A549 (cell line): ENCODE measurements at regions not wholly inside any gene's neighbourhood (a gene's known extent, or its start where the extent isn't known, plus 50 kb on each side); places are given as distances from the start of the nearest gene placed in this dataset.

Source experiments
- ATAC-seq, 2 experiments: fragments of 200-7000 bp in 1 of 2; fragments of >200 bp in 1 of 2; cut with Nextera tagmentation in 1 of 2; cut with Tn5 transposase in 1 of 2; 3 replicates each; pipeline versions ENCODE4 v1.8.0 to v1.9.1; 2018 to 2020; ENCODE audit warnings: mild to moderate bottlenecking in 1 of 2, moderate library complexity in 1 of 2
- CTCF ChIA-PET: fragments of 300-600 bp; sonication (Branson Sonifier 250); formaldehyde crosslinking; extraction: SDS; loops from one replicate; lab custom pipeline; 2021; ENCODE audit warnings: antibody characterized with exemption, inconsistent platforms; lab: Yijun Ruan, JAX
- POLR2A ChIA-PET: fragments of 350-600 bp; formaldehyde crosslinking; extraction: SDS; loops from one replicate; lab custom pipeline; 2021; ENCODE audit warnings: antibody characterized with exemption, inconsistent platforms; lab: Yijun Ruan, JAX
- DNase-seq, 2 experiments: peaks; one replicate each; pipeline versions ENCODE4 v3.0.0 to v3.0.0-alpha.2; 2011 to 2016; ENCODE audit warnings: low read depth in 1 of 2, low spot score in 1 of 2
- FAIRE-seq: peaks from 2 replicates; lab custom pipeline; 2011; peaks lifted over from hg19 to GRCh38; lab: Jason Lieb, UNC
- H3K27ac ChIP-seq, 2 experiments: fragments of >200 bp; sonication (Bioruptor Twin); formaldehyde crosslinking; 3 replicates each; pipeline ENCODE4 v1.5.1; 2016 to 2017
- H3K4me1 ChIP-seq: fragments of >200 bp; sonication (Bioruptor Twin); formaldehyde crosslinking; 3 replicates; pipeline ENCODE4 v1.6.1; 2016
- H3K4me2 ChIP-seq: fragments of >200 bp; sonication (Bioruptor Twin); formaldehyde crosslinking; 3 replicates; pipeline ENCODE4 v1.6.1; 2016
- H3K4me3 ChIP-seq: fragments of >200 bp; sonication (Bioruptor Twin); formaldehyde crosslinking; 3 replicates; pipeline ENCODE4 v1.5.1; 2016
- H3K9me3 ChIP-seq: fragments of >200 bp; sonication (Bioruptor Twin); formaldehyde crosslinking; 3 replicates; pipeline ENCODE4 v1.6.1; 2016
- BHLHE40 ChIP-seq: IDR thresholded peaks from 2 replicates; pipeline ENCODE4 v1.6.1; 2012; ENCODE audit warnings: low read depth, low read length, inconsistent platforms
- CBX2 ChIP-seq: fragments of 200-600 bp; sonication (generic); IDR thresholded peaks from 2 replicates; pipeline ENCODE4 v1.6.1; 2016; ENCODE audit warnings: low read depth, mild to moderate bottlenecking, borderline replicate concordance
- CHD2 ChIP-seq: fragments of 150-350 bp; IDR thresholded peaks from 2 replicates; pipeline ENCODE4 v1.6.1; 2014; ENCODE audit warnings: low read length; ENCODE audit not compliant: partially characterized antibody
- CTCF ChIP-seq: fragments of >200 bp; sonication (Bioruptor Twin); formaldehyde crosslinking; IDR thresholded peaks from 3 replicates; pipeline ENCODE4 v1.5.1; 2016
- E2F6 ChIP-seq: IDR thresholded peaks from 2 replicates; pipeline ENCODE4 v1.6.1; 2012; ENCODE audit warnings: low read depth, borderline replicate concordance
- EP300 ChIP-seq, 2 experiments: fragments of >200 bp; sonication (Bioruptor Twin); formaldehyde crosslinking; IDR thresholded peaks; 2 replicates in 1 of 2; 3 replicates in 1 of 2; pipeline ENCODE4 v1.6.1; 2016 to 2017
- FOSB ChIP-seq: fragments of 250-450 bp; sonication (Bioruptor Pico); IDR thresholded peaks from 2 replicates; pipeline ENCODE4 v1.5.0; 2020; ENCODE audit warnings: mild to moderate bottlenecking, moderate library complexity
- HDAC2 ChIP-seq: fragments of 200-600 bp; sonication (generic); IDR thresholded peaks from 2 replicates; pipeline ENCODE4 v1.6.1; 2016
- HES2 ChIP-seq: fragments of >200 bp; sonication (Bioruptor Twin); formaldehyde crosslinking; IDR thresholded peaks from 2 replicates; pipeline ENCODE4 v1.6.1; 2016
- HOXA7 ChIP-seq: fragments of 250-450 bp; sonication (Bioruptor Pico); IDR thresholded peaks from 2 replicates; pipeline ENCODE4 v1.5.0; 2020; ENCODE audit warnings: mild to moderate bottlenecking, moderate library complexity
- HOXB13 ChIP-seq: fragments of 250-450 bp; sonication (Bioruptor Pico); IDR thresholded peaks from 2 replicates; pipeline ENCODE4 v1.5.0; 2020; ENCODE audit warnings: low read depth, mild to moderate bottlenecking, moderate library complexity
- KDM5A ChIP-seq: fragments of 200-600 bp; sonication (generic); IDR thresholded peaks from 2 replicates; pipeline ENCODE4 v1.6.1; 2016; ENCODE audit warnings: antibody characterized with exemption, mild to moderate bottlenecking
- MAFK ChIP-seq: fragments of 450-650 bp; IDR thresholded peaks from 2 replicates; pipeline ENCODE4 v1.6.1; 2014; ENCODE audit not compliant: partially characterized antibody
- NPAS2 ChIP-seq: fragments of 250-450 bp; sonication (Bioruptor Pico); IDR thresholded peaks from 2 replicates; pipeline ENCODE4 v1.8.0; 2022; ENCODE audit warnings: mild to moderate bottlenecking, moderate library complexity, borderline replicate concordance
- PHF8 ChIP-seq: fragments of 200-600 bp; sonication (generic); IDR thresholded peaks from 2 replicates; pipeline ENCODE4 v1.6.1; 2016; ENCODE audit warnings: low read depth, mild to moderate bottlenecking, antibody characterized with exemption, moderate library complexity, borderline replicate concordance
- RAD21 ChIP-seq, 2 experiments: fragments of >200 bp in 1 of 2; sonication (Bioruptor Twin) in 1 of 2; formaldehyde crosslinking in 1 of 2; IDR thresholded peaks in 1 of 2; conservative IDR thresholded peaks in 1 of 2; 2 replicates in 1 of 2; 3 replicates in 1 of 2; pipeline ENCODE4 v1.6.1; 2012 to 2018; ENCODE audit warnings: inconsistent platforms in 1 of 2
- SMC3 ChIP-seq: fragments of >200 bp; sonication (Bioruptor Twin); formaldehyde crosslinking; IDR thresholded peaks from 3 replicates; pipeline ENCODE4 v1.6.1; 2018; ENCODE audit warnings: inconsistent platforms
- SREBF2 ChIP-seq: fragments of 450-650 bp; IDR thresholded peaks from 2 replicates; pipeline ENCODE4 v1.6.1; 2014; ENCODE audit warnings: mild to moderate bottlenecking, moderate library complexity
- TFCP2L1 ChIP-seq: fragments of 250-450 bp; sonication (Bioruptor Pico); IDR thresholded peaks from 2 replicates; pipeline ENCODE4 v1.5.0; 2021; ENCODE audit warnings: mild to moderate bottlenecking
- ZFP36 ChIP-seq: fragments of 450-650 bp; IDR thresholded peaks from 2 replicates; pipeline ENCODE4 v1.6.1; 2014; ENCODE audit warnings: borderline replicate concordance; ENCODE audit not compliant: partially characterized antibody
- WGBS: methylation state at CpG from one replicate; pipeline ENCODE4 v1.1.6; 2017; ENCODE audit errors: missing lambda C conversion rate; 5-methylcytosine and 5-hydroxymethylcytosine counted together
- TF ChIP-seq, protein P1 (sequence below): fragments of 250-450 bp; sonication (Bioruptor Pico); IDR thresholded peaks from 2 replicates; pipeline ENCODE4 v1.5.0; 2021; ENCODE audit warnings: mild to moderate bottlenecking, moderate library complexity, borderline replicate concordance
- TF ChIP-seq, protein P2 (sequence below): IDR thresholded peaks from 2 replicates; pipeline ENCODE4 v1.6.1; 2012

- no peak for TF ChIP-seq CTCF
- TF ChIP-seq HOXB13 (CRISPR knock-in tag) = no peak
- TF ChIP-seq EP300 (IDR thresholded peaks at IDR 0.05) = no peak
- TF ChIP-seq RAD21 (conservative IDR thresholded peaks at IDR 0.05 in 1 of 2, IDR thresholded peaks at IDR 0.05 in 1 of 2) = no peak
- no peak for TF ChIP-seq TFCP2L1 (CRISPR knock-in tag)
- no peak for TF ChIP-seq NPAS2 (CRISPR knock-in tag)
- TF ChIP-seq, all 56 proteins: peak for 0
- POLR2A ChIA-PET = no interaction called here
- CTCF ChIA-PET = no interaction called here
- FAIRE-seq = no peak
- Histone ChIP-seq H3K4me2 (no peak overlapping the region), H3K27ac (no peak overlapping the region), H3K4me1 (no peaks in the 10 kb centered on the region), H3K4me3 (no peak overlapping the region), H3K9me3 (no peaks in the 10 kb centered on the region)
- 15% methylated on average over 3 of the region's 3 CpGs for WGBS
- no peak for ATAC-seq
- DNase-seq = no peak
These were observed 352.4 kb upstream of the MEOX2 start for GRCh38 chr7:16038906-16039305.

DNA sequence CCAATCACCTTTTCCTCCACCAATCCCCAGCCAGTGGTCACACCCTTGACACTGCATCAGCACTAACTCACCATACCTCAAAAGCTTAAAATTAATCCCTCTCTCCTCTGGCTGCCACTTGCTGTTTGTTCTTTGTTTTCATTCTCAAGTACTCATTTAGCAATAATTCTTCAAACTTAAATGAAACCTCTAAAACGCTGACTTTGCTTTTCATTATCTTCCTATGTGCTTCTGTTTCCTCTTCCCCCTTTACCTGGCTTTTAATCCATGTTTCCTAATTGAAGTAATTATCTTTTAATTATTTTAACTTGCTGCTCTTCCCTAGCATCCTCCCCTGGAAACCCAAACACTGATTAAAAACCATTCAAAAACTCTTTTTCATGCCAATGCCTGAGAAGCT is 348.9 kb upstream of the MEOX2 start:
- DNase-seq (no peak), ATAC-seq (no peak), FAIRE-seq (no peak)
- no peaks in the 10 kb centered on the region for H3K9me3 ChIP-seq
- no peak overlapping the region for H3K4me3 ChIP-seq
- no peak overlapping the region for H3K27ac ChIP-seq
- TF ChIP-seq, protein P1, sequence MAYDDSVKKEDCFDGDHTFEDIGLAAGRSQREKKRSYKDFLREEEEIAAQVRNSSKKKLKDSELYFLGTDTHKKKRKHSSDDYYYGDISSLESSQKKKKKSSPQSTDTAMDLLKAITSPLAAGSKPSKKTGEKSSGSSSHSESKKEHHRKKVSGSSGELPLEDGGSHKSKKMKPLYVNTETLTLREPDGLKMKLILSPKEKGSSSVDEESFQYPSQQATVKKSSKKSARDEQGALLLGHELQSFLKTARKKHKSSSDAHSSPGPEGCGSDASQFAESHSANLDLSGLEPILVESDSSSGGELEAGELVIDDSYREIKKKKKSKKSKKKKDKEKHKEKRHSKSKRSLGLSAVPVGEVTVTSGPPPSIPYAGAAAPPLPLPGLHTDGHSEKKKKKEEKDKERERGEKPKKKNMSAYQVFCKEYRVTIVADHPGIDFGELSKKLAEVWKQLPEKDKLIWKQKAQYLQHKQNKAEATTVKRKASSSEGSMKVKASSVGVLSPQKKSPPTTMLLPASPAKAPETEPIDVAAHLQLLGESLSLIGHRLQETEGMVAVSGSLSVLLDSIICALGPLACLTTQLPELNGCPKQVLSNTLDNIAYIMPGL (CRISPR knock-in tag) = no peak
- TF ChIP-seq EP300 (IDR thresholded peaks at IDR 0.05) (no peak), CTCF (no peak), PHF8 (no peak), ZFP36 (no peak), SREBF2 (no peak), MAFK (peak; percentile 69)
- ChIA-PET CTCF (interaction anchor here (1.2 kb wide), 1 partner anchor 10 kb away, joined by 4 read pairs; no protein-coding TSS in a partner anchor), POLR2A (no interaction called here)
- 16% methylated on average over 1 of the region's 1 CpG for WGBS
- no peak overlapping the region for H3K4me2 ChIP-seq
- no peaks in the 10 kb centered on the region for H3K4me1 ChIP-seq

GRCh38 chr7:16034866-16035265 is 348.4 kb upstream of the MEOX2 start:
- Histone ChIP-seq H3K4me3 (no peak overlapping the region), H3K27ac (no peak overlapping the region), H3K9me3 (no peaks in the 10 kb centered on the region), H3K4me2 (no peak overlapping the region), H3K4me1 (no peaks in the 10 kb centered on the region)
- WGBS = 79% methylated on average over 1 of the region's 1 CpG
- FAIRE-seq (no peak), DNase-seq (no peak), ATAC-seq (no peak)
- ChIA-PET CTCF (no interaction called here), POLR2A (no interaction called here)
- TF ChIP-seq, protein P2, sequence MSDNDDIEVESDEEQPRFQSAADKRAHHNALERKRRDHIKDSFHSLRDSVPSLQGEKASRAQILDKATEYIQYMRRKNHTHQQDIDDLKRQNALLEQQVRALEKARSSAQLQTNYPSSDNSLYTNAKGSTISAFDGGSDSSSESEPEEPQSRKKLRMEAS = no peak
- no peak for TF ChIP-seq E2F6
- no peak for TF ChIP-seq TFCP2L1 (CRISPR knock-in tag)
- no peak for TF ChIP-seq HOXB13 (CRISPR knock-in tag)
- no peak for TF ChIP-seq FOSB (CRISPR knock-in tag)
- TF ChIP-seq KDM5A = no peak
- no peak for TF ChIP-seq PHF8
- no peak for TF ChIP-seq BHLHE40
- no peak for TF ChIP-seq CBX2
- TF ChIP-seq HES2 = no peak
- TF ChIP-seq HDAC2 = no peak
- TF ChIP-seq HOXA7 (CRISPR knock-in tag) = no peak
- TF ChIP-seq SMC3 = no peak
- no peak for TF ChIP-seq CHD2
